ENCODE measurements at regions not wholly inside any gene's neighbourhood (a gene's known extent, or its start where the extent isn't known, plus 50 kb on each side); places are given as distances from the start of the nearest gene placed in this dataset.

DNA sequence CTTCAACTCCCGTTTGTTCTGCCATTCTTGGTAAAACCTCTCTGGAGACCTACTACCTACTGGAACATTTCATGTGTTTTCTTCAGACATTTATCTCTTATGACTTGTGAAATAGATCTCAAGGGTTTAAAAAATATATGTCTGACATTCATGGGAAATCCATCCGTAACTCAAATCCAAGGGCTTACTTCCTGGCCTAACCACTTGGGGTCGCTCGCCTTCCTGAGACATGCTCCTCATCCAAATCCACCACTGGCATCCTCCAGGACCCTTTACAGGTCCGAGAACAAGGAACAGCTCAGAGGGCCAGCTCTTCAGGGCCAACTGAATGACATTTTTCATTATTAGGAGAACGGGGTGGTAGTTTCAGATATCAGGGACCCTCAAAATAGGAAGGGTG lies 235.1 kb upstream of the TUT7 start:
- Mint-ChIP-seq H3K27me3 (peaks cover 4 to 6% of the 10 kb centered on the region in 2 donors), H3K9me3 (no peaks in the 10 kb centered on the region), H3K4me1 (peaks cover 0 to 5% (median 0%) of the 10 kb centered on the region in 3 donors), H3K36me3 (no peaks in the 10 kb centered on the region), H3K4me3 (no peak overlapping the region), H3K27ac (no peak overlapping the region)
- Histone ChIP-seq H3K27me3 (replicated peaks in 1 of 2; ENCODE audit: control insufficient read depth in 2 of 2, extremely low read depth in 1 of 2, insufficient read depth in 2 of 2, low read length in 1 of 2) (peaks cover 0 to 2% of the 10 kb centered on the region in 2 experiments), H3K27ac (ENCODE audit: low read length) (no peak overlapping the region), H3K4me1 (ENCODE audit: control insufficient read depth in 1 of 2, extremely low read depth in 1 of 2, insufficient read depth in 2 of 2, low read length in 2 of 2) (no peaks in the 10 kb centered on the region), H3K9me3 (no peaks in the 10 kb centered on the region), H3K4me3 (ENCODE audit: control insufficient read depth in 1 of 2, extremely low read depth in 1 of 2, low read length in 1 of 2) (no peak overlapping the region), H3K36me3 (ENCODE audit: control insufficient read depth in 2 of 2, extremely low read depth in 1 of 2, insufficient read depth in 1 of 2, low read length in 1 of 2) (no peaks in the 10 kb centered on the region)
- POLR2A ChIA-PET: no interaction called here
- CTCF ChIA-PET: no interaction called here
- DNase-seq: no peak
- WGBS (ENCODE audit: insufficient coverage): 37% methylated on average over 2 of the region's 6 CpGs
- no peak for ATAC-seq (replicated peaks in 1 of 4)

DNA sequence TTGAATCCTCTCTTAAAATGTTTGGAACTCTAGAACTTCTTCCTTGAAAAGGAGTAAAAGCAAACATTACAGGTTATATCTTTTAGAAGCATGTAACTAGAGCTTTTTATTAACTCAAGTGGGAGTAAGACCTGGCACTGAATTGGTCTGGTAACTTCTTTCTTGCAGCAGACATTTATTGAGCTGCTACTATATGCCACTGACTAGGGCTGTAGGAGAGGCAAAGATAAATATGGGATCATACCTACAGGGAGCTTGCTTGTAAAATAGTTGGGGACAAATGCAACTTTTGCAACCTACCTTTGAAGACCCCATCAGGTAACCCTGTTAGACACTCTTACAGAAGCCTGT lies 231.9 kb upstream of the TUT7 start:
- POLR2A ChIA-PET: interaction anchor here in 1 of 2 donors (0.6 kb wide), 1 partner anchor 132 kb away, joined by 3 read pairs; no protein-coding TSS in a partner anchor
- Mint-ChIP-seq H3K27me3 (peaks cover 8% of the 10 kb centered on the region in 2 donors), H3K4me1 (peaks cover 0 to 5% (median 0%) of the 10 kb centered on the region in 3 donors), H3K4me3 (no peak overlapping the region), H3K27ac (no peak overlapping the region), H3K9me3 (no peaks in the 10 kb centered on the region), H3K36me3 (no peaks in the 10 kb centered on the region)
- no peaks in the 10 kb centered on the region for H3K4me1 ChIP-seq (ENCODE audit: control insufficient read depth in 1 of 2, extremely low read depth in 1 of 2, insufficient read depth in 2 of 2, low read length in 2 of 2)
- CTCF ChIA-PET: no interaction called here
- no peak for ATAC-seq (replicated peaks in 1 of 4)
- H3K36me3 ChIP-seq (ENCODE audit: control insufficient read depth in 2 of 2, extremely low read depth in 1 of 2, insufficient read depth in 1 of 2, low read length in 1 of 2): no peaks in the 10 kb centered on the region
- peaks cover 0 to 2% of the 10 kb centered on the region in 2 experiments for H3K27me3 ChIP-seq (replicated peaks in 1 of 2; ENCODE audit: control insufficient read depth in 2 of 2, extremely low read depth in 1 of 2, insufficient read depth in 2 of 2, low read length in 1 of 2)
- H3K4me3 ChIP-seq (ENCODE audit: control insufficient read depth in 1 of 2, extremely low read depth in 1 of 2, low read length in 1 of 2): no peak overlapping the region
- no peaks in the 10 kb centered on the region for H3K9me3 ChIP-seq
- H3K27ac ChIP-seq (ENCODE audit: low read length): no peak overlapping the region
- no peak for DNase-seq

DNA sequence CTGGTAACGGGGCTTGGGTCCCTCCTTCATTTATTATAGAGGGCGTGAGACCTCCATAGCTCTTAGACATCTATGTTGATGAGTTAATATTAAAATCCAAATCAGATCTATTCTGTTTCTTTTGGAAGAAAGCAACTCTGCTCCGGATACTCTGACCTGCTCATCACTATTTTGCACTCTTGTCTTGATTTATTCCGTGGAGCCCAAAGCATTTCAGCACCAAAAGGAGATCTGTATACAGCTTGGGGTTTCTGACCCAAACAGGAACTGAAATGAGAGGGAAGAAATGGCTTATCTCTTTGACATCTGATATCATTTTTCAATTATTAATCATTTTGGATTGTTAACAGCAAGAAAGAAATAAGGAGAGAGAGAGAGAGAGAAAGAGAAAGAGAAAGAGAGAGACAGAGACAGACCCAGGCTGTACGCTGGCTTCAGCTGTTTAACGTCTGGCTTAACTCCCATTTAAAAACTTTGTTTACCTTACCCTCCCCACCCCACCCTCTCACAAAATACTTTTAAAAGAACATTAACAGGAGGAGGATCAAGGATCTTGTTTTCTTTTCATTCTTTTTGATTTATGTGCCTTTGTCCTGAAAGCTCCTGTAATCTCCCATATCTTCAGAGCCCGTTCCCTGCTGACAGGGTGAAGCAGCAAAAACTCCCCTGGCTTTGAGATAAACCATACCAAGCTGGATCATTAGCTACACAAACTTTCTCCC lies 231.4 kb upstream of the TUT7 start:
- H3K27ac ChIP-seq (ENCODE audit: low read length): no peak overlapping the region
- H3K4me1 ChIP-seq (ENCODE audit: control insufficient read depth in 1 of 2, extremely low read depth in 1 of 2, insufficient read depth in 2 of 2, low read length in 2 of 2): no peaks in the 10 kb centered on the region
- H3K4me1 Mint-ChIP-seq: peaks cover 0 to 5% (median 0%) of the 10 kb centered on the region in 3 donors
- no peak for ATAC-seq (replicated peaks in 1 of 4)
- ChIA-PET CTCF (no interaction called here), POLR2A (interaction anchor here in 1 of 2 donors (0.6 kb wide), 1 partner anchor 133 kb away, joined by 3 read pairs; no protein-coding TSS in a partner anchor)
- no peak overlapping the region for H3K27ac Mint-ChIP-seq
- no peaks in the 10 kb centered on the region for H3K9me3 Mint-ChIP-seq
- peaks cover 0 to 2% of the 10 kb centered on the region in 2 experiments for H3K27me3 ChIP-seq (replicated peaks in 1 of 2; ENCODE audit: control insufficient read depth in 2 of 2, extremely low read depth in 1 of 2, insufficient read depth in 2 of 2, low read length in 1 of 2)
- DNase-seq: no peak
- peaks cover 8% of the 10 kb centered on the region in 2 donors for H3K27me3 Mint-ChIP-seq
- H3K9me3 ChIP-seq: no peaks in the 10 kb centered on the region
- WGBS (ENCODE audit: insufficient coverage): 67% methylated on average over 1 of the region's 7 CpGs
- H3K4me3 ChIP-seq (ENCODE audit: control insufficient read depth in 1 of 2, extremely low read depth in 1 of 2, low read length in 1 of 2): no peak overlapping the region
- H3K4me3 Mint-ChIP-seq: no peak overlapping the region
- H3K36me3 ChIP-seq (ENCODE audit: control insufficient read depth in 2 of 2, extremely low read depth in 1 of 2, insufficient read depth in 1 of 2, low read length in 1 of 2): no peaks in the 10 kb centered on the region
- H3K36me3 Mint-ChIP-seq: no peaks in the 10 kb centered on the region

DNA sequence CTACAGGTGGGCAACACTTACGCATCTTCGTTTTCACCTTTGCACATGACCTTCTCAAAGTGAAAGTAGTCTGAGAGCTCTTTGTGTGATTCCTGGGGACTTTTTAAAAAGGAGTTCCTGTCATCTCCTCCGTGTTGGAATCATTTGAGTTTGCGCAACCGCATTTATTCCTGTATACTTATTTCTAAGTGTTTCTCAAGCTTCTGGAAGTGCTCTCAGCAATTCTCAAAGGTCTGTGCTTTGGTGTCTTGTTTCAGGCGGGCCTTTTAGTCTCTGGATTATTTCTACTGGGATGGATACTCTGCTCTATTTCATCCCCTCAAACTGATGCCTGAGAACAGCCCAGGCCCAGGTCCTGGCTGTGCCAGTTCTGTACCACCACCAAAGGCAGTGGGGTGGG lies 226.5 kb upstream of the TUT7 start:
- CTCF ChIA-PET: no interaction called here
- Mint-ChIP-seq H3K9me3 (no peaks in the 10 kb centered on the region), H3K4me3 (no peak overlapping the region), H3K4me1 (peaks cover 0 to 5% (median 0%) of the 10 kb centered on the region in 3 donors), H3K27me3 (peaks cover 6 to 7% of the 10 kb centered on the region in 2 donors), H3K36me3 (no peaks in the 10 kb centered on the region), H3K27ac (no peak overlapping the region)
- no CpG with 5 or more reads among the region's 6 CpGs for WGBS (ENCODE audit: insufficient coverage)
- Histone ChIP-seq H3K9me3 (no peaks in the 10 kb centered on the region), H3K4me1 (ENCODE audit: control insufficient read depth in 1 of 2, extremely low read depth in 1 of 2, insufficient read depth in 2 of 2, low read length in 2 of 2) (no peaks in the 10 kb centered on the region), H3K27ac (ENCODE audit: low read length) (no peak overlapping the region), H3K36me3 (ENCODE audit: control insufficient read depth in 2 of 2, extremely low read depth in 1 of 2, insufficient read depth in 1 of 2, low read length in 1 of 2) (no peaks in the 10 kb centered on the region), H3K4me3 (ENCODE audit: control insufficient read depth in 1 of 2, extremely low read depth in 1 of 2, low read length in 1 of 2) (no peak overlapping the region), H3K27me3 (replicated peaks in 1 of 2; ENCODE audit: control insufficient read depth in 2 of 2, extremely low read depth in 1 of 2, insufficient read depth in 2 of 2, low read length in 1 of 2) (peaks cover 0 to 9% of the 10 kb centered on the region in 2 experiments)
- DNase-seq (no peak), ATAC-seq (replicated peaks in 1 of 4) (no peak)
- POLR2A ChIA-PET: no interaction called here

- H3K4me3 Mint-ChIP-seq: no peak overlapping the region
- ChIA-PET POLR2A (no interaction called here), CTCF (no interaction called here)
- Histone ChIP-seq H3K36me3 (ENCODE audit: control insufficient read depth in 2 of 2, extremely low read depth in 1 of 2, insufficient read depth in 1 of 2, low read length in 1 of 2) (no peaks in the 10 kb centered on the region), H3K4me1 (ENCODE audit: control insufficient read depth in 1 of 2, extremely low read depth in 1 of 2, insufficient read depth in 2 of 2, low read length in 2 of 2) (no peaks in the 10 kb centered on the region), H3K4me3 (ENCODE audit: control insufficient read depth in 1 of 2, extremely low read depth in 1 of 2, low read length in 1 of 2) (no peak overlapping the region), H3K27ac (ENCODE audit: low read length) (no peak overlapping the region), H3K27me3 (replicated peaks in 1 of 2; ENCODE audit: control insufficient read depth in 2 of 2, extremely low read depth in 1 of 2, insufficient read depth in 2 of 2, low read length in 1 of 2) (peaks cover 0 to 9% of the 10 kb centered on the region in 2 experiments), H3K9me3 (no peaks in the 10 kb centered on the region)
- no peaks in the 10 kb centered on the region for H3K9me3 Mint-ChIP-seq
- H3K36me3 Mint-ChIP-seq: no peaks in the 10 kb centered on the region
- no peaks in the 10 kb centered on the region for H3K4me1 Mint-ChIP-seq
- peak overlapping the region in 1 of 2 donors; percentile 1 for H3K27ac Mint-ChIP-seq
- 100% methylated on average over 1 of the region's 3 CpGs for WGBS (ENCODE audit: insufficient coverage)
- ATAC-seq (replicated peaks in 1 of 4): no peak
- DNase-seq: no peak
- peaks cover 8 to 11% of the 10 kb centered on the region in 2 donors for H3K27me3 Mint-ChIP-seq
Observed at GRCh38 chr9:86578722-86579121, 224.5 kb upstream of the TUT7 start.

DNA sequence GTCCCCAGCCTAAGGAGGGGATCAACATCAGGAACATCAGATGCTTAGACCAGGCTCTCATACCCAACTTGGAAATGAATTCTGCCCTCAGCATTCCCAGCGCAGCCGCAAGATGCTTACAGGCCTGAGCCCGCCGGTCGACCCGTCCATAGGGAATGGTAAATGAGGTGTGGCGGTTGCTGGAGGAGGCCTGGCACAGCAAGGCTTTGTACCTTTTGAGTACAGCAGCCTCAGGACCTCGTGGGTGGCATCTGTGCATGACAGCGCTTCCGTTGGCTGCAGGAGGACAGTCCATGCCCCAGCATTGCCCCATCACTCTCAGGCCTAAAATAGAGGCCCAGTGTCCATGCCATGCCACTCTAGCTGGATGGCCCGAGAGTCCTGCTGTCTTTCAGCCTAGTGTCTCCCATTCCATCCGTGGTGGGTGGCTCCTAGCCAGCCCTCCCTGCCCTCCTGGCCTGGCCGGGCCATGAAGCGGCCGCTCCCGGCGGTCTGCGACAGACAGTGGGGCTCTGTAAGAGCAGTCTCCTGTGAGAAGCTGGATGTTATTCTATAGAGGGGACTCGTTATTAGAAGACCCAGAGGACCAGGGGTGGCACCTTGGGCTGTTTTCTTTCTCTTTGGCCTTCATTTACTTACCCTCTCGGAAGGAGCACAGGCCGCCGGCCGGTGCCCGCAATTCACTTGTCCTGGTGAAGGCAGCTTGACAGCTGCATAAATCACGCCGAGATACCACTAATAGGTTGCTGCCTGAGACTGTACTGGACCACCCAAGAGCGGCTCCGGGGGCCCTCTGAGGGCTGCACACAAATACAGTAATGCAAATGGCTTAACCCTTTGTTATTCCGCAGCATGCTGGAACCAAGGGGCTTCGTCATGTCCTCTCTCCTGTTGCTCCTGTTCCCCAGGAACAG lies 223.5 kb upstream of the TUT7 start:
- H3K27ac Mint-ChIP-seq: no peak overlapping the region
- DNase-seq (no peak), ATAC-seq (replicated peaks in 1 of 4) (peak in 1 of 4 experiments; percentile 15)
- H3K36me3 Mint-ChIP-seq: no peaks in the 10 kb centered on the region
- no peak overlapping the region for H3K4me3 ChIP-seq (ENCODE audit: control insufficient read depth in 1 of 2, extremely low read depth in 1 of 2, low read length in 1 of 2)
- H3K4me1 Mint-ChIP-seq: no peaks in the 10 kb centered on the region
- CTCF ChIA-PET: no interaction called here
- POLR2A ChIA-PET: no interaction called here
- H3K4me3 Mint-ChIP-seq: no peak overlapping the region
- H3K36me3 ChIP-seq (ENCODE audit: control insufficient read depth in 2 of 2, extremely low read depth in 1 of 2, insufficient read depth in 1 of 2, low read length in 1 of 2): no peaks in the 10 kb centered on the region
- H3K9me3 Mint-ChIP-seq: no peaks in the 10 kb centered on the region
- WGBS (ENCODE audit: insufficient coverage): 79% methylated on average over 29 of the region's 30 CpGs
- H3K9me3 ChIP-seq: no peaks in the 10 kb centered on the region
- H3K4me1 ChIP-seq (ENCODE audit: control insufficient read depth in 1 of 2, extremely low read depth in 1 of 2, insufficient read depth in 2 of 2, low read length in 2 of 2): no peaks in the 10 kb centered on the region
- H3K27me3 Mint-ChIP-seq: peaks cover 9 to 13% of the 10 kb centered on the region in 2 donors
- peaks cover 0 to 7% of the 10 kb centered on the region in 2 experiments for H3K27me3 ChIP-seq (replicated peaks in 1 of 2; ENCODE audit: control insufficient read depth in 2 of 2, extremely low read depth in 1 of 2, insufficient read depth in 2 of 2, low read length in 1 of 2)
- no peak overlapping the region for H3K27ac ChIP-seq (ENCODE audit: low read length)
